HG03558 (cell line): ENCODE measurements at regions not wholly inside any gene's neighbourhood (a gene's known extent, or its start where the extent isn't known, plus 50 kb on each side); places are given as distances from the start of the nearest gene placed in this dataset.

ENCODE experiments used
- ATAC-seq: cut with Tn5 transposase; IDR thresholded peaks from one replicate; pipeline ENCODE4 v1.9.1; 2021; ENCODE audit warnings: moderate number of reproducible peaks; ENCODE audit not compliant: unreplicated experiment; ENCODE audit errors: extremely low read depth

GRCh38 chr1:25043228-25043580 lies 113.1 kb upstream of the RUNX3 start:
- ATAC-seq = no peak

- no peak for ATAC-seq
Observed at GRCh38 chr1:25042331-25043227, 112.5 kb upstream of the RUNX3 start.

GRCh38 chr1:25041916-25042315 lies 111.8 kb upstream of the RUNX3 start:
- no peak for ATAC-seq

GRCh38 chr1:25040122-25040685 lies 110.1 kb upstream of the RUNX3 start:
- ATAC-seq = no peak

- no peak for ATAC-seq
Observed at GRCh38 chr1:25039229-25039628, 109.2 kb upstream of the RUNX3 start.

- ATAC-seq = no peak
Observed at GRCh38 chr1:25038699-25039098, 108.6 kb upstream of the RUNX3 start.

- ATAC-seq = no peak
Observed at GRCh38 chr1:25037174-25038074, 107.3 kb upstream of the RUNX3 start.

- no peak for ATAC-seq
Observed at GRCh38 chr1:25036117-25036546, 106.1 kb upstream of the RUNX3 start.

- ATAC-seq = no peak
Observed at GRCh38 chr1:25035523-25036116, 105.5 kb upstream of the RUNX3 start.

GRCh38 chr1:25034736-25035522 lies 104.9 kb upstream of the RUNX3 start:
- no peak for ATAC-seq

- no peak for ATAC-seq
Observed at GRCh38 chr1:25033828-25034705, 104.0 kb upstream of the RUNX3 start.

- ATAC-seq = no peak
Observed at GRCh38 chr1:25033030-25033827, 103.2 kb upstream of the RUNX3 start.

GRCh38 chr1:25031966-25032667 lies 102.0 kb upstream of the RUNX3 start:
- no peak for ATAC-seq

GRCh38 chr1:25031601-25031965 lies 101.5 kb upstream of the RUNX3 start:
- no peak for ATAC-seq

- ATAC-seq = no peak
Observed at GRCh38 chr1:25030674-25031589, 100.9 kb upstream of the RUNX3 start.

- no peak for ATAC-seq
Observed at GRCh38 chr1:25030012-25030411, 99.9 kb upstream of the RUNX3 start.
